ENCODE measurements at regions not wholly inside any gene's neighbourhood (a gene's known extent, or its start where the extent isn't known, plus 50 kb on each side); places are given as distances from the start of the nearest gene placed in this dataset.

DNA sequence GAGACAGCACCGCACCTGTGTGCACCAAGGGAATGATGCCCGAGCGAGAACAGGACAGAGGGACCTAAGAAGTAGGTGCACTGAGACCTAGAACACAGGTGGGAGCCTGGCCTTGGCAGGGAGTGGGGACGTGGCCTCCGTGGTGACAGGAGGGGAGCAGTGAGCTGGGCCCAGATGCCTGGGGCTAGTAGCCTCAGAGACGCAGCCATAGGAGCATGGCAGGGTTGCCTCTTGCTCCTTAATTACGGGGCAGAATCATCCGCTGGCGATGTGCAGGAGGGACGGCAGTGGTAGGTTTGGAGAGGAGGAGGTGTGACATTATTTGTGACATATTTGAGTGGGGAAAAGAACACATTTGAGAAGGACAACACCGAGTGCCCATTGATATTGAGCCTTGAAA, 57.0 kb upstream of the HPCAL1 start:
- DNase-seq = no peak
- H3K27me3 ChIP-seq = no peaks in the 10 kb centered on the region
- no peaks in the 10 kb centered on the region for H3K4me1 ChIP-seq
- TF ChIP-seq EP300 (IDR thresholded peaks at IDR 0.05; ENCODE audit: low read depth) (no peak), CTCF (IDR thresholded peaks at IDR 0.05) (no peak), POLR2AphosphoS5 (IDR thresholded peaks at IDR 0.05) (no peak), POLR2A (IDR thresholded peaks at IDR 0.05) (no peak)
- H3K9me3 ChIP-seq = peaks cover 5 to 9% of the 10 kb centered on the region in 2 donors
- no peak overlapping the region for H3K27ac ChIP-seq
- no peaks in the 10 kb centered on the region for H3K36me3 ChIP-seq
- 91 to 100% methylated on average over 3 to 11 of the region's 11 CpGs for WGBS, 2 donors (ENCODE audit: low coverage in 1 of 2)
- no peak overlapping the region for H3K4me3 ChIP-seq
- in situ Hi-C loops (cut with MboI; ENCODE audit: low pct_ligation_motif_present in 1 of 4, low pct_unique_long_range_greater_than_20kb in 1 of 4, low sequenced_read_pairs in 3 of 4) = no loop called here
- intact Hi-C loops (cut with DNase I; ENCODE audit: low total_unique reads) = no loop called here

DNA sequence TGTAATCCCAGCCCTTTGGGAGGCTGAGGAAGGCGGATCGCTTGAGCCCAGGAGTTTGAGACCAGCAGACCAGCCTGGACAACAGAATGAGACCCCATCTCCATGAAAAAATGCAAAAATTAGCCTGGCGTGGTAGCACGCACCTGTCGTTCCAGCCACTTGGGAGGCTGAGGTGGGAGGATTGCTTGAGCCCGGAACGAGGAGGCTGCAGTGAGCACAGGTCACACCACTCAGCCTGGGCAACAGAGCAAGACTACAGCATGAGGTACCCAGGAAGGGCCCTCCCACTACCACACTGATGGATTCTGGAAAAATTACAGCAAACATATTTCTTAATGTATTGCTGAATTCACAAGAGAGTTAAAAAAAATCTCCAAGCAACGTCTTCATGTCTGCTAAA, 56.3 kb upstream of the HPCAL1 start:
- TF ChIP-seq CTCF (IDR thresholded peaks at IDR 0.05) (no peak), EP300 (IDR thresholded peaks at IDR 0.05; ENCODE audit: low read depth) (no peak), POLR2AphosphoS5 (IDR thresholded peaks at IDR 0.05) (no peak)
- Histone ChIP-seq H3K27me3 (no peaks in the 10 kb centered on the region), H3K27ac (no peak overlapping the region), H3K4me3 (no peak overlapping the region), H3K36me3 (no peaks in the 10 kb centered on the region), H3K4me1 (no peaks in the 10 kb centered on the region), H3K9me3 (peaks cover 5 to 9% of the 10 kb centered on the region in 2 donors)
- no peak for DNase-seq
- in situ Hi-C loops (cut with MboI; ENCODE audit: low pct_ligation_motif_present in 1 of 4, low pct_unique_long_range_greater_than_20kb in 1 of 4, low sequenced_read_pairs in 3 of 4) = no loop called here
- intact Hi-C loops (cut with DNase I; ENCODE audit: low total_unique reads) = no loop called here
- 44 to 87% methylated on average over 1 to 8 of the region's 8 CpGs for WGBS, 2 donors (ENCODE audit: low coverage in 1 of 2)

GRCh38 chr2:10246831-10247230, 55.9 kb upstream of the HPCAL1 start:
- H3K4me1 ChIP-seq = no peaks in the 10 kb centered on the region
- no peak overlapping the region for H3K4me3 ChIP-seq
- intact Hi-C loops (cut with DNase I; ENCODE audit: low total_unique reads) = no loop called here
- TF ChIP-seq CTCF (IDR thresholded peaks at IDR 0.05) = no peak
- no peak for TF ChIP-seq POLR2AphosphoS5 (IDR thresholded peaks at IDR 0.05)
- no peak for TF ChIP-seq POLR2A (IDR thresholded peaks at IDR 0.05)
- TF ChIP-seq EP300 (IDR thresholded peaks at IDR 0.05; ENCODE audit: low read depth) = no peak
- in situ Hi-C loops (cut with MboI; ENCODE audit: low pct_ligation_motif_present in 1 of 4, low pct_unique_long_range_greater_than_20kb in 1 of 4, low sequenced_read_pairs in 3 of 4) = no loop called here
- no peak overlapping the region for H3K27ac ChIP-seq
- 71 to 81% methylated on average over 5 of the region's 5 CpGs for WGBS, 2 donors (ENCODE audit: low coverage in 1 of 2)
- no peak for DNase-seq
- no peaks in the 10 kb centered on the region for H3K27me3 ChIP-seq
- H3K9me3 ChIP-seq = peaks cover 5 to 9% of the 10 kb centered on the region in 2 donors
- no peaks in the 10 kb centered on the region for H3K36me3 ChIP-seq

DNA sequence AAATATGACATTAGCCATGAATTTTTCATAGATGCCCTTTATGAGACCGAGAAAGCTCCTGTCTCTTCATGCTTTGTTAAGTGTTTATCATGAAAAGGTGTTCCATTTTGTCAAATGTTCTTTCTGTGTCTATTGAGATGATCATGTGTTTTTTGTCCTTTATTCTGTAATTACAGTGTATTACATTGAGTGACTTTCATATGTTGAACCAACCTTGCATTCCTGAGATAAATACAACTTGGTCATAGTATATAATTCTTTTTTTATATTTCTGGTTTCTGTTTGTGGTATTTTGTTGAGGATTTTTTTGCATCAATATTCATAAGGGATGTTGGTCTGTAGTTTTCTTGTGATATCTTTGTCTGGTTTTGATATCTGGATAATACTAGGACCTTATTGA, 52.9 kb upstream of the HPCAL1 start:
- peaks cover 5 to 9% of the 10 kb centered on the region in 2 donors for H3K9me3 ChIP-seq
- no peak overlapping the region for H3K27ac ChIP-seq
- H3K4me3 ChIP-seq = no peak overlapping the region
- no peaks in the 10 kb centered on the region for H3K36me3 ChIP-seq
- no peak for DNase-seq
- WGBS, 2 donors (ENCODE audit: low coverage in 1 of 2) = 57 to 73% methylated on average over 1 of the region's 1 CpG
- intact Hi-C loops (cut with DNase I; ENCODE audit: low total_unique reads) = no loop called here
- no peak for TF ChIP-seq CTCF (IDR thresholded peaks at IDR 0.05)
- TF ChIP-seq EP300 (IDR thresholded peaks at IDR 0.05; ENCODE audit: low read depth) = no peak
- peaks cover 0 to 4% (median 2%) of the 10 kb centered on the region in 4 donors for H3K4me1 ChIP-seq
- H3K27me3 ChIP-seq = no peaks in the 10 kb centered on the region
- in situ Hi-C loops (cut with MboI; ENCODE audit: low pct_ligation_motif_present in 1 of 4, low pct_unique_long_range_greater_than_20kb in 1 of 4, low sequenced_read_pairs in 3 of 4) = no loop called here
